A549 (cell line): ENCODE measurements at regions not wholly inside any gene's neighbourhood (a gene's known extent, or its start where the extent isn't known, plus 50 kb on each side); places are given as distances from the start of the nearest gene placed in this dataset.

Experiments
- ESRRA ChIP-seq: fragments of 150-350 bp; IDR thresholded peaks from 2 replicates; pipeline ENCODE4 v1.6.1; 2014; ENCODE audit warnings: mild to moderate bottlenecking, low read length, borderline replicate concordance
- KDM5A ChIP-seq: fragments of 200-600 bp; sonication (generic); IDR thresholded peaks from 2 replicates; pipeline ENCODE4 v1.6.1; 2016; ENCODE audit warnings: antibody characterized with exemption, mild to moderate bottlenecking
- NR3C1 ChIP-seq: fragments of >200 bp; sonication (Bioruptor Twin); formaldehyde crosslinking; IDR thresholded peaks from 3 replicates; pipeline ENCODE4 v1.6.1; 2017
- POLR2A ChIP-seq: IDR thresholded peaks from 2 replicates; pipeline ENCODE4 v1.6.1; 2012; ENCODE audit warnings: mild to moderate bottlenecking, low read length
- SMC3 ChIP-seq: fragments of >200 bp; sonication (Bioruptor Twin); formaldehyde crosslinking; IDR thresholded peaks from 3 replicates; pipeline ENCODE4 v1.6.1; 2018; ENCODE audit warnings: inconsistent platforms
- TF ChIP-seq, protein P1 (sequence below): fragments of >200 bp; sonication (Bioruptor Twin); formaldehyde crosslinking; IDR thresholded peaks from 3 replicates; pipeline ENCODE4 v1.5.1; 2016

DNA sequence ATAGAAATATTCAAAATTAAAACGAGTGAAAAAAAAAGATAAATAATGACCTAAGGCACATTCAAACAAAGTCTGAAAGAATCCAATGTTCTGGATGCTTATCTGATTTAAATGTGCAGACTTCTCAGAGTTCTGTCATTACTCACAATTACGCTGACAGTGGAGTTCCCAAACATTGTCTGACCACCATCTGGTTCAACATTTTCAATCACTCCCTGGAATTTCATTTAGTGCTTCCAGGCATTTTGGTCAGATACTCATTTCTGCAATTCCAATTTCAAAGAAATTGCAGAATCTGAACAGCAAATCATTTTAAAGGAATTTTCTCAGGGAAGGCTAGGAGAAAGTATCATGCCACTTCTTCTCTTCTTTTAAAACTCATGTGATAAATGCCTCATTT lies 398.2 kb upstream of the PDE3A start:
- TF ChIP-seq POLR2A (no peak), SMC3 (no peak), KDM5A (no peak), ESRRA (no peak), NR3C1 (no peak)
- TF ChIP-seq, protein P1, sequence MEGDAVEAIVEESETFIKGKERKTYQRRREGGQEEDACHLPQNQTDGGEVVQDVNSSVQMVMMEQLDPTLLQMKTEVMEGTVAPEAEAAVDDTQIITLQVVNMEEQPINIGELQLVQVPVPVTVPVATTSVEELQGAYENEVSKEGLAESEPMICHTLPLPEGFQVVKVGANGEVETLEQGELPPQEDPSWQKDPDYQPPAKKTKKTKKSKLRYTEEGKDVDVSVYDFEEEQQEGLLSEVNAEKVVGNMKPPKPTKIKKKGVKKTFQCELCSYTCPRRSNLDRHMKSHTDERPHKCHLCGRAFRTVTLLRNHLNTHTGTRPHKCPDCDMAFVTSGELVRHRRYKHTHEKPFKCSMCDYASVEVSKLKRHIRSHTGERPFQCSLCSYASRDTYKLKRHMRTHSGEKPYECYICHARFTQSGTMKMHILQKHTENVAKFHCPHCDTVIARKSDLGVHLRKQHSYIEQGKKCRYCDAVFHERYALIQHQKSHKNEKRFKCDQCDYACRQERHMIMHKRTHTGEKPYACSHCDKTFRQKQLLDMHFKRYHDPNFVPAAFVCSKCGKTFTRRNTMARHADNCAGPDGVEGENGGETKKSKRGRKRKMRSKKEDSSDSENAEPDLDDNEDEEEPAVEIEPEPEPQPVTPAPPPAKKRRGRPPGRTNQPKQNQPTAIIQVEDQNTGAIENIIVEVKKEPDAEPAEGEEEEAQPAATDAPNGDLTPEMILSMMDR, result no peak
